ENCODE measurements at regions not wholly inside any gene's neighbourhood (a gene's known extent, or its start where the extent isn't known, plus 50 kb on each side); places are given as distances from the start of the nearest gene placed in this dataset.

DNA sequence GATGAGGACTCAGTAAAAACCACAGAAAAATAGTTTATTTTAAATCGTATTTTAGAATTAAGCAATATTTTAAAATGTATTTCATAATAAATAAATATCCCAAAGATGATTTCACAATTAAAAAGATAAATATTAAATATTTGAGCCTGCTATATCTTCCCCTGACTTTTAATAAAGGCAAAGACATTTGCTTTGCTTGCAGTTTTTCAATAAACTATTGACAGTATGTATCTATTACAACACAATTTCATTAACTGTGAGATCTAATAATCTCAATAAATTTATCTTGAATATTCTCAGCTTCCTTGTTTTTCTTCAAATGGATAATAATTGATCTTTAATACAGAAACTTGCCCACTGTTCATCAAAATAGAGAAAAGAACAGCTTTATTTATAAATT lies 186.2 kb upstream of the TARS1 start:
- H3K27ac ChIP-seq, result no peak overlapping the region
- TF ChIP-seq, protein P1, sequence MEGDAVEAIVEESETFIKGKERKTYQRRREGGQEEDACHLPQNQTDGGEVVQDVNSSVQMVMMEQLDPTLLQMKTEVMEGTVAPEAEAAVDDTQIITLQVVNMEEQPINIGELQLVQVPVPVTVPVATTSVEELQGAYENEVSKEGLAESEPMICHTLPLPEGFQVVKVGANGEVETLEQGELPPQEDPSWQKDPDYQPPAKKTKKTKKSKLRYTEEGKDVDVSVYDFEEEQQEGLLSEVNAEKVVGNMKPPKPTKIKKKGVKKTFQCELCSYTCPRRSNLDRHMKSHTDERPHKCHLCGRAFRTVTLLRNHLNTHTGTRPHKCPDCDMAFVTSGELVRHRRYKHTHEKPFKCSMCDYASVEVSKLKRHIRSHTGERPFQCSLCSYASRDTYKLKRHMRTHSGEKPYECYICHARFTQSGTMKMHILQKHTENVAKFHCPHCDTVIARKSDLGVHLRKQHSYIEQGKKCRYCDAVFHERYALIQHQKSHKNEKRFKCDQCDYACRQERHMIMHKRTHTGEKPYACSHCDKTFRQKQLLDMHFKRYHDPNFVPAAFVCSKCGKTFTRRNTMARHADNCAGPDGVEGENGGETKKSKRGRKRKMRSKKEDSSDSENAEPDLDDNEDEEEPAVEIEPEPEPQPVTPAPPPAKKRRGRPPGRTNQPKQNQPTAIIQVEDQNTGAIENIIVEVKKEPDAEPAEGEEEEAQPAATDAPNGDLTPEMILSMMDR (IDR thresholded peaks at IDR 0.05), result no peak
- intact Hi-C loops (cut with DNase I; ENCODE audit: low total_unique reads), result no loop called here
- H3K4me1 ChIP-seq, result peaks cover 0 to 13% (median 6%) of the 10 kb centered on the region in 4 donors
- no peaks in the 10 kb centered on the region for H3K36me3 ChIP-seq
- H3K4me3 ChIP-seq, result no peak overlapping the region
- no peaks in the 10 kb centered on the region for H3K9me3 ChIP-seq
- H3K27me3 ChIP-seq, result no peaks in the 10 kb centered on the region
- no peak for DNase-seq

DNA sequence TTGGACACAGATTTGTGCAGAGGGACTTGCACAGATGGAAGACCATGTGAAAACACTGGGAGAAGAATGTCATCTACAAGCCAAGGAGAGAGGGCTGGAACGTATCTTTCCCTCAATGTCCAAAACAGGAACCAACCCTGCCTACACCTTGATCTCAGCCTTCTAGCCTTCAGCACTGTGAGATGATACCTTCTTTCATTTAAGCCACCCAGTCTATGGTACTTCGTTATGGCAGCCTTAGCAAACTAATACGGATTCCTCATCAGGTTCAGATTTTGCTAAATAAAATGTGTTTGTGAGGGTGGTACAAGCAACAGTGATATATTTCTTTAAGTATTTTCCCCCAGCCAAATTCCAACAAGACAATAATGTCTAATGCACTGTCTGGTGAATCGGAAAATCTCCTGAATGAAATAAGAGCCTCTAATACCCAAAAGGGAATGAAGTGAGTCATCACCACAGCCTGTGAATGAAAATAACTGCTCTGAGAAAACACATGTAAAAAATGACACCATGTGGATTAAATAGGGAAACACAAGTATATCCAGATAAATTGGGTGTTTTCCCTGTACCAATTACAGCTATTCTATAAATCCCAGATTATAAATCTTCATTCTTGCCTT lies 182.8 kb upstream of the TARS1 start:
- H3K4me1 ChIP-seq, result peaks cover 0 to 13% (median 6%) of the 10 kb centered on the region in 4 donors
- TF ChIP-seq, protein P1 (IDR thresholded peaks at IDR 0.05), result peak in 1 of 2 experiments; percentile 27
- no peaks in the 10 kb centered on the region for H3K36me3 ChIP-seq
- H3K27ac ChIP-seq, result no peak overlapping the region
- no peaks in the 10 kb centered on the region for H3K9me3 ChIP-seq
- no peak for DNase-seq
- intact Hi-C loops (cut with DNase I; ENCODE audit: low total_unique reads), result no loop called here
- H3K4me3 ChIP-seq, result no peak overlapping the region
- H3K27me3 ChIP-seq, result no peaks in the 10 kb centered on the region

DNA sequence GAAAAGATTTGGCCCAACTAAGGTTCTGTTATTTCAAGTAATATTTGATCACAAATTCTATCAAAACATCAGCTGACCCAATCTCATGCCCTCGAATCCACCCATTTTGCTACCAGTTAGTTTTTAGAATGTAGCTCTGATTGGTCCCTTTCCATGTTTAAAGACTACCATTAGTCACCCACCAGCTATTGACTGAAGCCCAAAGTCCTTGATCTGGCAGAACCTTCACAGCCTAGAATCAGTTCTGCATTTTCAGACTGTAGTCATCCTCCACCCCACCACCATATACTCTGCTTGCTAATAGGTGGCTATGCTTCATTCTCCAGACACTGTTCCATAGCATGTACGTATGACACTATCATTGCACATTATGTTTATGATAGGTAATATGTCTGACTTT lies 182.2 kb upstream of the TARS1 start:
- TF ChIP-seq, protein P1 (IDR thresholded peaks at IDR 0.05), result no peak
- Histone ChIP-seq H3K27ac (no peak overlapping the region), H3K27me3 (no peaks in the 10 kb centered on the region), H3K9me3 (no peaks in the 10 kb centered on the region), H3K4me1 (peaks cover 0 to 13% (median 6%) of the 10 kb centered on the region in 4 donors), H3K36me3 (no peaks in the 10 kb centered on the region), H3K4me3 (no peak overlapping the region)
- intact Hi-C loops (cut with DNase I; ENCODE audit: low total_unique reads), result no loop called here
- DNase-seq, result no peak

DNA sequence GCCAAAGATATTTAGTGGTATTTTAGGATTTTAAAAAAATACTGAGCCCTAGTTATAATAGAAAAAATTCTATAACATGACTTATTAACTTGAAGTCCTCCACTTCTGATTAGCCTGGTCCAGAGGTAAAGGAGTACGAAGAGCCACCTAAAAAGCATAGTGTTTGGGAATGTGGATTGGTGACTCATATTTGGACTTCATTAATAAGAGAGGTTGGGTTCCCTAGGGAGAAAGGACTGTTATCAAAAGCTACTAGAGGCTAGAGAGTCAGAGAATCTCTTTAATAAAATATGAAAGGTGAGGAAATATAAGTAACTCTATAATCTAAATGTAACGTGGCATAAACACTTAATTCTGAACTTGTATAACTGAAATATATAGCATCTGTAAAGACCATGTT lies 180.7 kb upstream of the TARS1 start:
- H3K27ac ChIP-seq, result no peak overlapping the region
- no peaks in the 10 kb centered on the region for H3K27me3 ChIP-seq
- intact Hi-C loops (cut with DNase I; ENCODE audit: low total_unique reads), result no loop called here
- peaks cover 0 to 6% (median 5%) of the 10 kb centered on the region in 3 donors for H3K9me3 ChIP-seq
- H3K4me1 ChIP-seq, result peaks cover 0 to 13% (median 6%) of the 10 kb centered on the region in 4 donors
- H3K36me3 ChIP-seq, result no peaks in the 10 kb centered on the region
- no peak for DNase-seq
- H3K4me3 ChIP-seq, result no peak overlapping the region
- TF ChIP-seq, protein P1 (IDR thresholded peaks at IDR 0.05), result no peak

DNA sequence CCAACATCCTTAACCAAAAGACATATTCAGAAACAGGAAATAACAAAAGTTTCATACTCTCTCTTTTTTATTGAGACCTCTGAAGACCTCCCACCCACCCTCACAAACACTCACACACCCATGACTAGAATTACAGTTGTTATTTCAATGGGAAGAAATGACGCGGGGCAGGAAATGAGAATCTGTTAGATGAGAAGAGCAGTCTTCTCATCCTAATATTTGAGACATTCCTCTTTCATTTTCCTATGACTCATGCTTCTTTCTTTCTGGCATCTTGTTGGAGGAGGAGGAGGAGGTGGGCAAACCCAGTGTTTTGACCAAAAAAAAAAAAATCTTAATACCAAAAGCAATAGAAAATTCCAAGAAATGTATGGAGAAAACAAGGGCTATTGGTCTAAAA lies 179.5 kb upstream of the TARS1 start:
- no peaks in the 10 kb centered on the region for H3K36me3 ChIP-seq
- DNase-seq, result no peak
- H3K4me3 ChIP-seq, result no peak overlapping the region
- no peak overlapping the region for H3K27ac ChIP-seq
- H3K4me1 ChIP-seq, result peaks cover 0 to 13% (median 6%) of the 10 kb centered on the region in 4 donors
- TF ChIP-seq, protein P1 (IDR thresholded peaks at IDR 0.05), result no peak
- H3K27me3 ChIP-seq, result no peaks in the 10 kb centered on the region
- intact Hi-C loops (cut with DNase I; ENCODE audit: low total_unique reads), result no loop called here
- H3K9me3 ChIP-seq, result peaks cover 0 to 6% (median 5%) of the 10 kb centered on the region in 3 donors
